Stimulated activated CD8-positive, alpha-beta memory T cell treated with anti-CD3 and anti-CD28 coated beads, Interleukin-4, amount 100 ng/mL, for 4 hours (primary cell): ENCODE measurements at regions not wholly inside any gene's neighbourhood (a gene's known extent, or its start where the extent isn't known, plus 50 kb on each side); places are given as distances from the start of the nearest gene placed in this dataset.
"Not testable (repeated sequence)": the region's sequence is repeated elsewhere in the genome, so short reads cannot be mapped to it uniquely, and the experiment has no call there.

ENCODE experiments used
- DNase-seq, 2 donors: peaks; one replicate each; pipeline ENCODE4 v3.0.0-alpha.2; 2020; ENCODE audit warnings: low read depth in 2 of 2, low spot score in 1 of 2

- no peak for DNase-seq
These were observed 91.9 kb upstream of the BCL2L14 start for GRCh38 chr12:11978726-11979384.

- no peak for DNase-seq
These were observed 90.6 kb upstream of the BCL2L14 start for GRCh38 chr12:11980115-11980514.

- DNase-seq: no peak
These were observed 89.5 kb upstream of the BCL2L14 start for GRCh38 chr12:11981121-11981733.

- DNase-seq: no peak
These were observed 86.3 kb upstream of the BCL2L14 start for GRCh38 chr12:11984417-11984816.

GRCh38 chr12:11986165-11986564 is 84.6 kb upstream of the BCL2L14 start:
- DNase-seq: no peak

GRCh38 chr12:11987901-11988300 is 82.8 kb upstream of the BCL2L14 start:
- no peak for DNase-seq

DNA sequence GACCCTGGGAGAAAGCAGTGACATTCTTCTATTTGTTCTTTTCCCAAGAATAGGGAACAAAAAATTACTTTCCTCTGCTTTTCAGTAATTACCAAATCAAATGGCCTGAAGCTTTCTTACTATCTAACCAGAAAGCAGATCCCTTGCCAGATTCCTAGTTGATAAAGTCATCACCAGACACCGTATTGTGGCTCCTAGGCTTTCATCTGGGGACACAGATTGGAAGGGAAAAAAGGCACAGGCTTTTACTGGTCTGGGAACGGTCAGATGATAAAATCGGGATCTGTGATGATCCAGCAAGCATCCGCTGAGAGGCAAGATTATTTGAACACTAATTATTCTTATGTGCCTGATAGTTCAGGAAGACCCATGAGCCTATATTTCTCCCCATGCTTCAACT is 79.1 kb upstream of the BCL2L14 start:
- no peak for DNase-seq

GRCh38 chr12:11992515-11992914 is 78.2 kb upstream of the BCL2L14 start:
- no peak for DNase-seq

DNA sequence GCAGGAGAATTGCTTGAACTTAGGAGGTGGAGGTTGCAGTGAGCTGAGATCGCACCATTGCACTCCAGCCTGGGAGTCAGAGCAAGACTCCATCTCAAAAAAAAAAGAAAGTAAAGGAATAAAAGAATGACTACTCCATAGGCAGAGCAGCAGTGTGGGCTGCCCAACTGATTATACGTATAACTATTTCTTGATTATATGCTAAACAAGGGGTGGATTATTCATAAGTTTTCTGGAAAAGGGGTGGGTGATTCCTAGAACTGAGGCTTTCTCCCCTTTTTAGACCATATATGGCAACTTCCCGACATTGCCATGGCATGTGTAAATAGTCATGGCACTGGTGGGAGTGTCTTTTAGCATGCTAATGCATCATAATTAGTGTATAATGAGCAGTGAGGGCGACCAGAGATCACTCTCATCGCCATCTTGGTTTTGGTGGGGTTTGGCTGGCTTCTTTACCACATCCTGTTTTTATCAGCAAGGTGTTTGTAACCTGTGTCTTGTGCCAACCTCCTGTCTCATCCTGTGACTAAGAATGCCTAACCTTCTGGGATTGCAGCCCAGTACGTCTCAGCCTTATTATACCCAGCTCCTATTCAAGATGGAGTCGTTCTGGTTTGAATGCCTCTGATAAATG is 72.3 kb upstream of the BCL2L14 start:
- not testable (repeated sequence) for DNase-seq

- no peak for DNase-seq
These were observed 71.8 kb upstream of the BCL2L14 start for GRCh38 chr12:11998944-11999315.

DNA sequence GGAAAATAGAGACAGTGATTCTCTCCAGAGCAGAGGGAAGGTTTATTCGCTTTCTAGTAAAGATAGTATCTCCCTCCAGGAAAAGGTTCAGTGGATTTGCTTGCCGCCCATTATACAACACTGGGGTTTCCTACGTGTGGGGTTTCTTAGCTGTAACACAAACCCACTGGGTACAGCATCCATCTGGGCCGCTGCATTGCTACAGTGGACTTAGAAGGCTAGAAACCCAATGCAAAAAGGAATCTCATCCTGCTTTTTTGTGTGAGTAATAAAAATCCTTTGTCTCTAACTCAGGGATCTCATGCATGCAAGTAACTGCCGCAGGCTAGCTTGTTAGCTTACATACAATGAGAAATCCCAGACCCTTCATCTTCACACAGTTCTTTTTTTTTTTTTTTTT is 67.1 kb upstream of the BCL2L14 start:
- no peak for DNase-seq

- DNase-seq: no peak
These were observed 66.2 kb upstream of the BCL2L14 start for GRCh38 chr12:12004524-12004923.

GRCh38 chr12:12007001-12007712 is 63.6 kb upstream of the BCL2L14 start:
- DNase-seq: peak; percentile 42 to 67

DNA sequence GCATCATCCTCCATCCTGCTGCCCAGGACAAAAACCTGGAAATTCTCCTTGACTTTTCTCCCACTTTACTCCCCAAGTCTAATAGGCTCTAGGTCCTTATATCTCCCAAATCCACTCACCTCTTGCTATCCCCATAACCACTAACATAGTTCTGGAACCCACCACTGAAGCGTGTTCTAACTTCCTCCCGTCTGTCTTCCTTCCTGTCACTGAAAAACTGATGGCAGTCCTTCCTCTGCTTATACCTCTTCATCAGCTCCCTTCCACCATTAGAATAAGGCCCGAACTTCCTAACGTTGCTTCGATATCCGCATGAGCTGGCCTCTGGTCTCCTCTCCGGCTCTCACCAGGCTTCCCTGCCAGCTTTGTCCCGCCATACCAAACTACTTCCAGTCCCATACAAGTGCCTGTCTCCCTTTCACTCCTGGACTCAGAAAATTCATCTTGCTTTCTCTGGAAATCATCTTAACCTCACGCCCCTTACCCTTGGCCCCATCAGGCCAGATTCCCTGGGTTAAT is 63.0 kb upstream of the BCL2L14 start:
- DNase-seq: no peak

GRCh38 chr12:12008232-12008850 is 62.4 kb upstream of the BCL2L14 start:
- DNase-seq: no peak

DNA sequence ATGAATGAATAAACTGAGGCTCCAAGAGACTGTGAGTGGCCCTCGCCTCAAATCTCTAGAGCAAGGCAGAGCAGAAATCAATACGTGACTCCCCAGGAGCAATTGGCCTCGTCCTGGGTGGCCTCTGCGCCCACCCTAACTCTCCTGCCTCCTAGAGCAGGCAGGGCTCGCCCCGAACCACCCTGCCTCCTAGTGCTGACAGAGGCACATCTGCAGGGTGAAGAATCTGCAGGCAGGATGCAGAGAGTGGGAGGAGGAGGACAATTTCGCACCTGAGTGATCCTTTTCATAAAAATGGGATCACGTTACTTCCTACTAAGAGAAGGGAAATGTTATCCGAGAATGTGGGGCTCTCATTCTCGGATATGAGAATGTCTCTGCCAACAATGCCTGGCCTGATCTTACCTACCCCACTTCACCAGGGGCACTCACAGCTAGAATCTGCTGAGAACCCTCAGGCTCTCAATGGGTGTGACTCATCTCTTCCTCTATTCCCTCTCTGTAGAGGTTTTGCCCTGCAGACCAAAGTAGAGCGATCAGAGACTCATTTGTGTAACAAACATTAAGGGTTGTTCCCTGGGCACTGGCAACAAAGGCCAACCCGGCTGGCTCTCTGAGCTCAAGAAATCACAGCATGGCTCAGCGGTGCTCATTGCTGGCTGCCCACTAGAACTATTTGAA is 61.7 kb upstream of the BCL2L14 start:
- no peak for DNase-seq

DNA sequence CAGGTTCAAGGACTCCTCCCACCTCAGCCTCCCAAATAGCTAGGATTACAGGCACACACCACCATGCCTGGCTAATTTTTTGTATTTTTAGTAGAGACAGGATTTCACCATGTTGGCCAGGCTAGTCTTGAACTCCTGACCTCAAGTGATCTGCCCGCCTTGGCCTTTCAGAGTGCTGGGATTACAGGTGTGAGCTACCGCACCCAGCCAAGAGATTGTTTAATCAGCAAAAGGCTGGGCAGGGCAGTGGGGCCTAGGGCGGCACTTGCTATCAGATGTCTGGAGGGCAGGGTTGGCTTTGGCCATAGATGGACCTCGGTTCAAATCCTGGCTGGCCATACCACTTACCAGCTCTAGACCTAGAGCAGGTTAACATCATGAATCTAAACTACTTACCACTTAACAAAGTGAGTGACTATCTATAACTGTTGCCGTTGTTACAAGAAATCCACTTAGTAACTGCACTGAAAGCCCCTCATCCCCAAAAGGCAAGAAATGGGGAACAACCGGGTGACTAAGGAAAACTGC is 60.9 kb upstream of the BCL2L14 start:
- DNase-seq: not testable (repeated sequence)

GRCh38 chr12:12010277-12011039 is 60.3 kb upstream of the BCL2L14 start:
- DNase-seq: no peak

- DNase-seq: no peak
These were observed 58.9 kb upstream of the BCL2L14 start for GRCh38 chr12:12011880-12012260.
